Fibroblast of mammary gland (primary cell): ENCODE measurements at regions not wholly inside any gene's neighbourhood (a gene's known extent, or its start where the extent isn't known, plus 50 kb on each side); places are given as distances from the start of the nearest gene placed in this dataset.
"Not testable (repeated sequence)": the region's sequence is repeated elsewhere in the genome, so short reads cannot be mapped to it uniquely, and the experiment has no call there.

Source experiments
- DNase-seq: peaks from one replicate; pipeline ENCODE4 v3.0.0-alpha.2; 2010; ENCODE audit warnings: low read depth
- H3K4me3 ChIP-seq: 2 replicates; pipeline ENCODE4 v1.5.1; 2011; ENCODE audit warnings: low read depth, mild to moderate bottlenecking, low read length, moderate library complexity; ENCODE audit not compliant: control insufficient read depth
- TF ChIP-seq, protein P1 (sequence below): conservative IDR thresholded peaks from 2 replicates; pipeline ENCODE4 v1.5.1; 2011; ENCODE audit warnings: low read depth, low read length, inconsistent platforms; ENCODE audit not compliant: control insufficient read depth, insufficient read depth

DNA sequence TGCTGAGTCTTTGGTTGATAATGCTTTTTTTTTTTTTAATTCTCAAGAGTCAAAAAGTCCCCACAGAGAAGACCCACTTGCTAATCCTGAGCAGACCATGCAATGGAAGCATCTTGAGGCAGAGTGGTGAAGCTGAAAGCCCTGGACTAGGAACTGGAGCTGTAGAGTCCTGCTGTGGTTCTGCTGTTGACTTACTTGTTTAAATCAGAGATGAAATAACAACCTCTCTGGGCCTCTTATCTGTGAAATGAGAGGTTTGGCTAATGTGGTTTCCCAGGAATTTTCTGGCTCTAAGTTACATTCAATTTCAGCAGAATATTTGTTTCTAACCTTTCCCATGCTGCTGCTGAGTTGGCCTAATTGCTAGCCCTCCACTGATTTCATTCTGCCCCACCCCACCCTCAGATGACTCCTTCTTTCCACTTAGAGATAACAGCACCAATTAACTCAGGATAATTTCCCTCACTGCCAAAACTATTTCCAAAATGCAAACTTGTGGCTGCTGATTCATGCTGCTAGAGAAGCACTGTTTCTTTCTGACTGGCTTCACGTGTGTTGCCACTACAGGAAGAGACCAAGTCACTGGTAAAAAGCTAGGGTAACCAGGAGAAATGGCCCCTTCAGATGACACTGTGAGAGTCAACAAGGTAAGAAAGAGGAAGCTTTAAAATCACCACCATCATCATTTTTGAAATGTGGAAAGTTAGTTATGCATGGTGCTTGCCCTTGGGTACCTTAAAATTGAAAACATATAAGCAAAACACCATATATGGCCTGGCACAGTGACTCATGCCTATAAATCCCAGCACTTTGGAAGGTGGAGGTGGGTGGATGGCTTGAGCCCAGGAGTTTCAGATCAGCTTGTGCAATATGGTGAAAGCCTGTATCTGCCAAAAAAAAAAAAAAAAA lies 326.4 kb downstream of the DCHS2 start:
- no peak overlapping the region for H3K4me3 ChIP-seq
- DNase-seq, result peak; percentile 96
- TF ChIP-seq, protein P1, sequence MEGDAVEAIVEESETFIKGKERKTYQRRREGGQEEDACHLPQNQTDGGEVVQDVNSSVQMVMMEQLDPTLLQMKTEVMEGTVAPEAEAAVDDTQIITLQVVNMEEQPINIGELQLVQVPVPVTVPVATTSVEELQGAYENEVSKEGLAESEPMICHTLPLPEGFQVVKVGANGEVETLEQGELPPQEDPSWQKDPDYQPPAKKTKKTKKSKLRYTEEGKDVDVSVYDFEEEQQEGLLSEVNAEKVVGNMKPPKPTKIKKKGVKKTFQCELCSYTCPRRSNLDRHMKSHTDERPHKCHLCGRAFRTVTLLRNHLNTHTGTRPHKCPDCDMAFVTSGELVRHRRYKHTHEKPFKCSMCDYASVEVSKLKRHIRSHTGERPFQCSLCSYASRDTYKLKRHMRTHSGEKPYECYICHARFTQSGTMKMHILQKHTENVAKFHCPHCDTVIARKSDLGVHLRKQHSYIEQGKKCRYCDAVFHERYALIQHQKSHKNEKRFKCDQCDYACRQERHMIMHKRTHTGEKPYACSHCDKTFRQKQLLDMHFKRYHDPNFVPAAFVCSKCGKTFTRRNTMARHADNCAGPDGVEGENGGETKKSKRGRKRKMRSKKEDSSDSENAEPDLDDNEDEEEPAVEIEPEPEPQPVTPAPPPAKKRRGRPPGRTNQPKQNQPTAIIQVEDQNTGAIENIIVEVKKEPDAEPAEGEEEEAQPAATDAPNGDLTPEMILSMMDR, result no peak

DNA sequence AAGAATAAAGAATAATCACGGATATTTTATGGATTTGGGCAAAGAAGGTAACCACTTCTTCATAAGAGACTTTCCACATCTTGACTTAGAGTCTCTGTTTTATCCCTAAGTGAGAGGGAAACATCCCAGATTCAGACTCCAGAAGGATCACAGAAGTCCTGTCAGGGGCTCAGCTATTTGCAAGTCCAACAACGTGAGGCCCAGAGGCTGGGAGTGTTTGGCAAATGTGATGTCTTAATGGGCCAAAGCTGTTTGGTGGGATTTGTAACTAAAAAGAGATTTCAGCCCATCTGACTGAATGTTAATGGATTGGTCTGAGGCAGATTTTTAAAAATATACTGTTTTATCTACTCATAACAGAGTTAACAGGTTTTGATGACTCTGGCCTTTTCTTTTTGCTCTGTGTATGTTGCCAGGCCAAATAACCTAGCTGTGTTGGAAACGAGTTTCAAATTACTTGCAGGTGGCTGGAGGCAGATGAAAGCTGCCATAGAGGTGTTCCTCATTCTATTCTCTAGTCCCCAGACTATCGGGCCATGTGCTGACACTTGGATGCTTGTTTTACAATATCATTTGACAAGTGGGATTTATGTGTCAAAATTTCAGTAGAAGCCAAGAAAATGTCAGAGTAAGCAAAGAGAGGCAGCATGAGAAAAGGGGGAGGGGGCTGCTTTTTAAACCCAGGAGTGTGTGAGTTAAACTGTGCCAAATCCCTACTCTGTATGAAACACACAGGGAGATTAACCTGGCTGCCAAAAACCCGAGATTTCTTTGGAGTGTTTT lies 330.9 kb downstream of the DCHS2 start:
- no peak overlapping the region for H3K4me3 ChIP-seq
- no peak for DNase-seq
- TF ChIP-seq, protein P1, result no peak

DNA sequence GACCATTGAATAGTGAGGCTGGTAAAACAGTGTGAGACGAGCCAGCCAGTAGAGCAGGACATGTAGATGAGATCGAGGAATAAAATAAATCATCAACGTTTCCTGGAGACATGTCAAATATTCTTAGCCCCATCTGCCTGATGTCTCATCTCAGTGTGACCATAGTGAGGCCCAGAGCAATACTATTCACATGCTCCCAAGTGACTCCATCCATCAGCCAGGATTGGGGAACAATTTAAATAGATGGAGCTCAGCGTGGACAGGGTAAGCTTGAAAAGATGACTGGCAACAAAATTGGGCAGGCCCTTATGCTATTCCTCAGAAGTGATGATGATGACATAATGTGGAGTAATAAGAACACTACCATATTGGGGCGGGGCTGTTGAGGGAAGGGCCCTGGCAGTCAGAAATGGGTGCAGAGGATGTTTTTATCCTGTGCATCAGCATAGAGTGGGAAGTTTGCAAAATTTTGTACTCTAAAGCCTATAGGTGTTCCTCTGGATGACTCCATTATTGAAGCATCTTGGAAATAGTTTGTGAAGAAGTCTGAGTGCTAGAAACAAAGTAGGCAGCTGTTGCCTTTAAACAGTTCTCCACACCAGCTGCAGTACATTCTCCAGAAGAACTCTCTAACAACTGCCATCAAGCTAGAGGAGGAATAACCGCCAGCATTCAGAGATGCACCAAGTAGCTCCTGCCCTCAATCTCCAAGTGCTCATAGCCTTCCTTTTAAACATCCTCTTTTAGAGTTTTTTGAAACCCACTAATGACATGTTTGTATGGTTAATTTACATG lies 333.0 kb downstream of the DCHS2 start:
- peak; percentile 23 for DNase-seq
- H3K4me3 ChIP-seq, result no peak overlapping the region
- TF ChIP-seq, protein P1, result no peak

DNA sequence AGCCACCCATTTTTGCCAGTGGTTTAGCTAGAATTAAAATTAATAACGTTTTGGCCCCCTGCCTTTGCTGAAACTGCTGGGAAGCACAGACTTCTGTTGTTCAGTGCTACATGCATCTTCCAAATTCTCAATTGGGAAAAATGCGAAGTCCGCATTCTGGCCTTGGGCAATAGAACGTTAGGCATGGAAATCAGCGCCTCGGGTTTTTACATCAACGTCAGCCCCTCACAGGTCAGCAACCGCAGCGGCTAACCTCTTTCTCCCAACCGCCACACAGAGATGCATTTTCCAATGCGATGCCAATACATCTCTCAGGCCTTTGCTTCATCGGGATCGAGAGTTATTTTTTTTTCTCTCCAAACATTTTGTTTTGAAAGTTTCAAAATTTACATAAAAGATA lies 339.1 kb downstream of the DCHS2 start:
- no peak for DNase-seq
- TF ChIP-seq, protein P1, result no peak
- H3K4me3 ChIP-seq, result no peak overlapping the region

DNA sequence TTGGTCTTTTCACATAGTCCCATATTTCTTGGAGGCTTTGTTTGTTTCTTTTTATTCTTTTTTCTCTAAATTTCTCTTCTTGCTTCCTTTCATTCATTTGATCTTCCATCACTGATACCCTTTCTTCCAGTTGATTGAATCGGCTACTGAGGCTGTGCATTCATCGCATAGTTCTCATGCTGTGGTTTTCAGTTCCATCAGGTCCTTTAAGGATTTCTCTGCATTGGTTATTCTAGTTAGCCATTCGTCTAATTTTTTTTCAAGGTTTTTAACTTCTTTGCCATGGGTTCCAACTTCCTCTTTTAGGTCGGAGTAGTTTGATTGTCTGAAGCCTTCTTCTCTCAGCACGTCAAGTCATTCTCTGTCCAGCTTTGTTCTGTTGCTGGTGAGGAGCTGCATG lies 342.4 kb downstream of the DCHS2 start:
- DNase-seq, H3K4me3 ChIP-seq: not testable (repeated sequence)

DNA sequence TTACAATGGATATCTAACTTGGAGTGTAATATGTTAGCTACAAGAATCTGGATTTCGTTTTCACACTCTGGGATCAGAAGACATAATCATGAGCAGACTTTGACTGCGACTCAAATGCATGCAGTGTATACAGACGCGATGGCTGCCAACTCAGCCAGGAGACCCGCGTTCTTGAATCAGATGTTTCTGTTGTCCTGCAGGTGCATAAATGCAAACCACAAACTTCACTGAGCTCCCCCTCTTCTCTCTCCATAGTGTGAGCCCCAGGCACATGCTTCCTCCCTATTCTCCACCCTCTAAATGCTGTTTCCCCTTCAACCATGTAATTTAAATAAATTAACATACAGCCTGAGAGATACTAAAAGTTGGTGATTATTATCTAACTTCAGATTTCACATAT lies 347.9 kb downstream of the DCHS2 start:
- DNase-seq, result no peak
- H3K4me3 ChIP-seq, result no peak overlapping the region
- TF ChIP-seq, protein P1, result no peak
